A673 (cell line): ENCODE measurements at regions not wholly inside any gene's neighbourhood (a gene's known extent, or its start where the extent isn't known, plus 50 kb on each side); places are given as distances from the start of the nearest gene placed in this dataset.

Source experiments
- BruUV-seq: library from RNA; stranded (reverse); fragments of 400-500 nt; replicated peaks from 2 replicates; lab custom pipeline; 2021; lab: Mats Ljungman, UMichigan
- CTCF ChIA-PET: fragments of 300-600 bp; sonication (Branson Sonifier 250); formaldehyde crosslinking; loops from one replicate; lab custom pipeline; 2022; ENCODE audit warnings: antibody characterized with exemption; lab: Charles Lee
- POLR2A ChIA-PET: fragments of 300-600 bp; sonication (Branson Sonifier 250); formaldehyde crosslinking; loops from one replicate; lab custom pipeline; 2022; ENCODE audit warnings: antibody characterized with exemption; ENCODE audit not compliant: low non-redundant PET; lab: Charles Lee
- DNase-seq: peaks from one replicate; pipeline ENCODE4 v3.0.0-alpha.2; 2015; ENCODE audit warnings: low spot score
- H3K27ac ChIP-seq: fragments of 200-600 bp; sonication (generic); 2 replicates; pipeline ENCODE4 v1.5.1; 2016; ENCODE audit warnings: mixed run types, low read depth, mild to moderate bottlenecking, mixed read lengths, antibody characterized with exemption, low read length; ENCODE audit not compliant: poor library complexity, severe bottlenecking
- H3K27me3 ChIP-seq: fragments of 200-600 bp; sonication (generic); replicated peaks from 2 replicates; pipeline ENCODE4 v1.6.1; 2017; ENCODE audit warnings: mixed run types, low read depth, mild to moderate bottlenecking, mixed read lengths, antibody characterized with exemption, low read length; ENCODE audit not compliant: insufficient read depth, poor library complexity
- H3K36me3 ChIP-seq: fragments of 200-600 bp; sonication (generic); 2 replicates; pipeline ENCODE4 v1.6.1; 2016; ENCODE audit warnings: mixed run types, mild to moderate bottlenecking, mixed read lengths, antibody characterized with exemption, low read length; ENCODE audit not compliant: insufficient read depth, poor library complexity, severe bottlenecking
- H3K4me1 ChIP-seq: fragments of 200-600 bp; sonication (generic); 2 replicates; pipeline ENCODE4 v1.6.1; 2017; ENCODE audit warnings: mixed run types, mild to moderate bottlenecking, mixed read lengths, antibody characterized with exemption, low read length; ENCODE audit not compliant: insufficient read depth, poor library complexity, severe bottlenecking
- H3K4me3 ChIP-seq: fragments of 200-600 bp; sonication (generic); 2 replicates; pipeline ENCODE4 v1.5.1; 2016; ENCODE audit warnings: low read depth, mixed run types, mild to moderate bottlenecking, mixed read lengths, low read length; ENCODE audit not compliant: poor library complexity, severe bottlenecking
- H3K9me3 ChIP-seq: fragments of 200-600 bp; sonication (generic); 2 replicates; pipeline ENCODE4 v1.6.1; 2016; ENCODE audit warnings: mixed run types, low read depth, mild to moderate bottlenecking, mixed read lengths, antibody characterized with exemption, low read length; ENCODE audit not compliant: poor library complexity, severe bottlenecking
- EZH2 ChIP-seq: fragments of 200-600 bp; sonication (generic); IDR thresholded peaks from 2 replicates; pipeline ENCODE4 v1.6.1; 2017; ENCODE audit warnings: borderline replicate concordance, low read depth, mild to moderate bottlenecking, mixed read lengths, antibody characterized with exemption, low read length; ENCODE audit not compliant: poor library complexity, severe bottlenecking
- intact Hi-C: fragments of 100-400 bp; cut with micrococcal nuclease; formaldehyde crosslinking; loops from one replicate; pipeline ENCODE4 v1.10.0; 2022; ENCODE audit not compliant: unreplicated experiment
- TF ChIP-seq, protein P1 (sequence below): fragments of 300-800, 200-600 bp; sonication (generic); conservative IDR thresholded peaks from 2 replicates; pipeline ENCODE4 v1.5.1; 2017; ENCODE audit warnings: low read depth, mild to moderate bottlenecking, antibody characterized with exemption, low read length, moderate library complexity, mixed read lengths

DNA sequence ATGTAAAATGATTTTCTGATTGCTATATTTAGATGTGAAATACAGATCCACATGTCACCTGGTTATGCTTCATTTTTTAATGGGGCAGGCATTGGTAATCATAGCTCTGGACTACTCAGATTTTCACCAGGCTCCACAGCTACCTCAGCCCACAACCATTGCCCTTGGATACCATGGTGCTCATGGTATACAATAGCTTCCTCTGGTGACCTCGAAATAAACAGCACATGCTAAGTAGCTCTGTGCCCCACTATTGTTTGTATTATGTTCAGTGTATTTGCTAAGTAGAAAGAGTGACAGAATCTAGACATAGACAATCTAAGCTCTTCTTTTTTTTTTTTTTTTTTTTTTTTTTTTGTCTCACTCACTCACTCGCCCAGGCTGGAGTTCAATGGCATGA lies 274.4 kb upstream of the USP15 start:
- TF ChIP-seq, protein P1, sequence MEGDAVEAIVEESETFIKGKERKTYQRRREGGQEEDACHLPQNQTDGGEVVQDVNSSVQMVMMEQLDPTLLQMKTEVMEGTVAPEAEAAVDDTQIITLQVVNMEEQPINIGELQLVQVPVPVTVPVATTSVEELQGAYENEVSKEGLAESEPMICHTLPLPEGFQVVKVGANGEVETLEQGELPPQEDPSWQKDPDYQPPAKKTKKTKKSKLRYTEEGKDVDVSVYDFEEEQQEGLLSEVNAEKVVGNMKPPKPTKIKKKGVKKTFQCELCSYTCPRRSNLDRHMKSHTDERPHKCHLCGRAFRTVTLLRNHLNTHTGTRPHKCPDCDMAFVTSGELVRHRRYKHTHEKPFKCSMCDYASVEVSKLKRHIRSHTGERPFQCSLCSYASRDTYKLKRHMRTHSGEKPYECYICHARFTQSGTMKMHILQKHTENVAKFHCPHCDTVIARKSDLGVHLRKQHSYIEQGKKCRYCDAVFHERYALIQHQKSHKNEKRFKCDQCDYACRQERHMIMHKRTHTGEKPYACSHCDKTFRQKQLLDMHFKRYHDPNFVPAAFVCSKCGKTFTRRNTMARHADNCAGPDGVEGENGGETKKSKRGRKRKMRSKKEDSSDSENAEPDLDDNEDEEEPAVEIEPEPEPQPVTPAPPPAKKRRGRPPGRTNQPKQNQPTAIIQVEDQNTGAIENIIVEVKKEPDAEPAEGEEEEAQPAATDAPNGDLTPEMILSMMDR = no peak
- no peak for TF ChIP-seq EZH2

DNA sequence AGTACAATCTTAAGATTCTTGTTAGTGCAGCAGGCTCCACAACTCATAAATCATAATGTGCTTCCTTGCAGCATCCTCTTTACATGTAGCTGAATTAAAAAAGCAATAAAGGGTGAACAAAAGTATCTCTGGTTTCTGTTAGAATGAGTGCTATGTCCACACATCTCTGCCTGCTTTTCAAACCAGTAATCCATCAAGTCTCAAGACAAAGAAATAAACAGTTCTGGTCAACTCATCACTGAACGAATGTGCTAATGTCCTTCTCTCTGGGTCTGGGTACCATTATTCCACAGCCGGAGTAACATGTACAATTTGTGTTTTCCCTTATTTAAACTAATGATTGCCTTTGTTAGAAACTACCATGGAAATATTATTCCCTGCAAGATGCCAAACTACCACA lies 273.0 kb upstream of the USP15 start:
- Histone ChIP-seq H3K9me3 (no peaks in the 10 kb centered on the region), H3K4me1 (peaks cover 8% of the 10 kb centered on the region), H3K4me3 (no peak overlapping the region), H3K36me3 (no peaks in the 10 kb centered on the region), H3K27me3 (no peaks in the 10 kb centered on the region), H3K27ac (no peak overlapping the region)
- intact Hi-C loops = no loop called here
- no peak for TF ChIP-seq EZH2
- TF ChIP-seq, protein P1 = no peak
- POLR2A ChIA-PET = no interaction called here
- no peak for DNase-seq
- BruUV-seq = no TSS peak
- CTCF ChIA-PET = no interaction called here

More for the DNA sequence above, 274.4 kb upstream of the USP15 start:
- Histone ChIP-seq H3K4me3 (no peak overlapping the region), H3K27ac (no peak overlapping the region), H3K36me3 (no peaks in the 10 kb centered on the region), H3K27me3 (no peaks in the 10 kb centered on the region), H3K9me3 (no peaks in the 10 kb centered on the region), H3K4me1 (no peaks in the 10 kb centered on the region)
- intact Hi-C loops = no loop called here
- CTCF ChIA-PET = no interaction called here
- no peak for DNase-seq
- POLR2A ChIA-PET = no interaction called here
- BruUV-seq = no TSS peak

DNA sequence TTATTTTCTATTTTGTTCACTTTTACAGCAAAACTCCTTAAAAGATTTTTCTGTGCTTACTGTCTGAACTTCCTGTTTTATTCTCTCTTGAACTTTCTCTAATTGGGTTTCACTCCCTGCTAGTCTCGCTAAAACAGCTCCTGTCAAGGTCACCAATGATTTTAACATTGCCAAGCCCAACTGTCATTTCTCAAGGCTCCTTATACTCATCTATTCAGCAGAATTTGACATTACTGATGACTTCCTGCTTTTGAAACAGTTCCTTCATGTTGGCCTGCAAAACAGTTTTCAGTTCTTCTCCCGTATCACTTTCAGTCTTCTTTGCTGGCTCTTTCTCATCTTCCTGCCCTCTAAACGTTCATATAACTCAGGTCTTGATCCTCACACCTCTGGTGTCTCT lies 268.5 kb upstream of the USP15 start:
- CTCF ChIA-PET = interaction anchor here (0.7 kb wide), 1 partner anchor 13 kb away, joined by 3 read pairs; no protein-coding TSS in a partner anchor
- TF ChIP-seq, protein P1 = no peak
- no peak for TF ChIP-seq EZH2
- Histone ChIP-seq H3K36me3 (no peaks in the 10 kb centered on the region), H3K4me1 (peaks cover 41% of the 10 kb centered on the region), H3K27ac (peak overlapping the region; percentile 7), H3K9me3 (no peaks in the 10 kb centered on the region), H3K4me3 (no peak overlapping the region), H3K27me3 (no peaks in the 10 kb centered on the region)
- no TSS peak for BruUV-seq
- intact Hi-C loops = loop anchor here (2.0 to 10.0 kb wide), 4 partner anchors 201 to 1307 kb away; a partner anchor contains a TSS
- DNase-seq = no peak
- POLR2A ChIA-PET = no interaction called here
